HG03378 (cell line): ENCODE measurements at regions not wholly inside any gene's neighbourhood (a gene's known extent, or its start where the extent isn't known, plus 50 kb on each side); places are given as distances from the start of the nearest gene placed in this dataset.
"Not testable (repeated sequence)": the region's sequence is repeated elsewhere in the genome, so short reads cannot be mapped to it uniquely, and the experiment has no call there.

Source experiments
- ATAC-seq: cut with Tn5 transposase; IDR thresholded peaks from one replicate; pipeline ENCODE4 v1.9.1; 2021; ENCODE audit warnings: mild to moderate bottlenecking, moderate library complexity; ENCODE audit not compliant: unreplicated experiment

DNA sequence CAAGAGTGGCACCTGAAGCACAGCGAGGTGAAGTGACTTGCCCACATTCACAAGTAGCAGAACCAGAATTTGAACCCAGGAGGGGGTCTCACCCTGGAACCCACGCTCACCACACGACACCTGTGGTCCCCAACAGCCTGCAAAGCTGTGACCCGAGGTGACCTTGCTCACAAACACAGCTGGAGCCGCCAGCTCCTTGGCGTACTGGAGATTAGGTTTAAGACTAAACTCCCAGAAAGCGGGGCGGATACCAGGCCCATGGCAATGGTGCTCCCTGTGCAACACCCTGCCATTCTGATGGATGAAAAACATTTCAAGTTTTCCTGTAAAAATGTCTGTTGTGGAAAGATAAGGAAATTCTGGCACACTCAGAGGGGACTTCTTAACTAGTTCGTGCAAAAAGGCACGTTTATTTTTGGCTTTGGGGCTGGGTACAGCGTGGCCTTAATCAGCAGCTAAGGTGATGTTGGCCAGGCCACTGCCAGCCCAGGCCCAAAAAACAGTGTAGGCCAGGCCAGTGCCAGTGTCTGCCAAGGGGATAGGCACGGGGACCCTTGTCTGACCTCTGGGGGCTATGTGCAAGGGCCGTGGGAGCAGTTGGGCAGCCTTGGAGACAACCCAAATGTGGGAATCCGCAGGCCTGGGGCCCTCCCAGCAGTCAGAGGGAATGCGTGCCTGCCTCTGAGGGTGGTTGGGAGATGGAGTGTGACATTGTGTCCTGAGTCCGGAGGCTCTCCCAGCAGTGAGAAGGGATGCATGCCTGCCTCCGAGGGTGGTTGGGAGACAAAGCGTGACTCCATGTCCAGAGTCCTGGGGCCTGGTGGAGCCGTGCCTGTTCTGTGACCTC is 185.0 kb upstream of the HS6ST1 start:
- ATAC-seq = no peak

DNA sequence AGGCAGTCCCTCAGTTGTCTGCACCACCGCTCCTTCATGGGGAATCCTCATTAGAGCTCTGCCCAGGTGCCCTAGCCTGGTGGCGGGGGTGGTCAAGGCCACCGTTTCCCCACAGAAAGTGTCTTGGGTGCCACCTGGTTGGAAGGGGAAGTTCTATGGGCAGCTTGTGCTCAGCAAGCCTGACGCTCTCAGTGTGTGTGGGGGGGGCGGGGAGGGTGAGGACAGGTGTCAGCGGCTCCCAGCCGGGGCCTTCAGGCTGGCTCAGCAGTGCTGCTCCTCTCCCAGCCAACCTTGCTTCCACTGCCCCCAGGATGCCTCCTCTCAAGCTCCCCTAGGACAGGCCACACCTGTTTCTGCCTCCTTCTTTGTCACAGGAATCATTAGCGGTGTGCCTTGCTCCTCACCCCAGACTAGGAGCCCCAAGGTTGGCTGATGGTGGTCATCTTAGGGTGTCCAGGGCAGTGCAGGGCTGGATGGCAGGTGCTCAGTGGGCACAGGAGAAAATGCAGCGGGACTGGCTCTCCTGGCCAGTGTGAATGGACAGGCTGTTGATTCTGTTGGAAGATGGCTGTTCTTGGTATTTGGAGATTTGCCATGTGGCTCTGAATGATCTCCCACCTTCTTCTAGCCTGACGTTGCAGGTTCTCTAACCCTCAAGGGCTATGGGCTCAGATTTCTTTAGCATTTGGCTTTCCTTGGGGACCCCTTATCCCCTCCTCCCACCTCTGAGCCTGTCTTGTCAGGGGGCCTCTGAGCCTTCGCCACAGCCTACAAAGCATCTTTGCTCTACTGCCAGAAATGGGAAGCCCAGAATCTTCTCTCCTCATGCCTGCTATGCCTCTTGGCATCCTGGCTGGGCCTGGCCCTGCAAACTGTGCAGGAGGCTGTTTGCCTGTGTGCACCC is 185.8 kb upstream of the HS6ST1 start:
- ATAC-seq = no peak

DNA sequence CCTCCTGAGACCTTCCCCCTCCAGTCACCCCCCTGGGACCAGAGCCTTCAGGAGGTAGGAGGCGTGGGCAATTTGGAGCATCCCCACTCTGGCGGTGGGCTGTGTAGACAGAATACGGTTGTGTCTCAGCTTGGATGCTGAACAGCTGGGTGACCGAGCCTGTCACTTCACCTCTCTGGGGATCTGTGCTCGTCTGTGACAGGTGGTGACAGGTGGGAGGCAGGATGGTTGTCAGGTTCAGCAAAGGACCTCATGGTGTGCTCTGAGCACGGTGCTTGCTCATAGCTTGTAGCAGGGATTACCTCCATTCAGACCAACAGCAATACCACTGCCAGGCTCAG is 186.5 kb upstream of the HS6ST1 start:
- ATAC-seq = no peak

DNA sequence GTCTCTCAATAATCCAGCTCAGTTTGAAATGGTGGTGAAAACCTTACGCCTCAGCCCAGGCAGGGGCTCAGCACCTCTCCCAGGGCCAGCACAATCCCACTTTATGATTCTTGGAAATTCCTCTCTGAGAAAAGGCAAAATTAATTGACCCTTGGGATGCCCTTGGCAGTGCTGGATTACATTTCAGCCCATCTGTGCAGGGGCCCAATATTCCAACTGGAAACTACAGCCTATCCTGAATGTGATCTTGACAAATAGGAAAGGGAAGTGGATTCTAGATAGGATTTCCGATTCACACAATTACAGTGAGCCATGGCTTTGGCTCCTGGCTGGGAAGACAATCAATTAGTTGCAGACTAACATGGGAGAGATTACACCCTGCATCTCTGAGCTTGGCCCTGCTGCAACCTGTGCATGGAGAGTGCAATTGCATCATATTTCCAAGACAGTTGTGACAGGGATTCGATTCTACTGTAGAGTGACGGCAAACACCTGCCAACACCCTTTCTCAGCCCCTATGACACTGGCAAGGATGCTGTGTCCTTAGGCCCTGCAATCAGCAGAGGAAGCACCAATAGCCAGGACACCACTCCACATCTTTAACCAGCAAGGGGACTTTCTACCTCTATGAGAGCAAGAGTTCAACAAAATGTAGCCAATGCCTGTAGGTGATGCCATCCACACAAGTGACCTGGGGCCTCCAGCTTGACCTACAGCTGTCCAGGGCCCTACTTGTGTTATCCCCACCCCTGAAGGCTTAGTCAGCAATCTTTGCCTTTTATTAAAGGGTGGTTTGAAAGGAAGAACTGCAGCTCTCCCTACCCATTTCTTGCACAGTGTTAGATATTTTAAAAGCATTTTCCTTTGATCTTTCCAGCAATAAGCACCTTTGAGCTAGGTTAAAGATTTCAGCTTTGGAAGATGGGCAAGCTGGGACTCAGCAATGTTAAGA is 187.2 kb upstream of the HS6ST1 start:
- ATAC-seq = no peak

DNA sequence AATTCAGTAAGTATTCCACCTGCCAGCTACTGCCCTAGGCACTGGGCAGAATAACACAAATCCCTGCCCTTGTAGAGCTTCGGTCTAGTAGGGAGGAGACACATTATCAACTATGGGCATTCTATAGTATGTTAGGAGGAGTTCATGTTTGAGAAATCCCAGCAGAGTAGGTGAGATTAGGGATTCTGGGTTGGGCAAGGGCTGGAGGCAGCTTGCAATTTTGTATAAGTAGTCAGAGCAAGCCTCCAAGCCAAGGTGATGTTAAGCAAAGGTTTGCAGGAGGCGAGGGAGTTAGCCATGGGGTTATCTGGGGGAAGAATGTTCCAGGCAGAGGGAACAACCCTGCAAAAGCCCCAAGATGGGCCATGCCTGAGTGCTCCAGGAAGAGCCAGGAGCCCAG is 187.9 kb upstream of the HS6ST1 start:
- no peak for ATAC-seq

DNA sequence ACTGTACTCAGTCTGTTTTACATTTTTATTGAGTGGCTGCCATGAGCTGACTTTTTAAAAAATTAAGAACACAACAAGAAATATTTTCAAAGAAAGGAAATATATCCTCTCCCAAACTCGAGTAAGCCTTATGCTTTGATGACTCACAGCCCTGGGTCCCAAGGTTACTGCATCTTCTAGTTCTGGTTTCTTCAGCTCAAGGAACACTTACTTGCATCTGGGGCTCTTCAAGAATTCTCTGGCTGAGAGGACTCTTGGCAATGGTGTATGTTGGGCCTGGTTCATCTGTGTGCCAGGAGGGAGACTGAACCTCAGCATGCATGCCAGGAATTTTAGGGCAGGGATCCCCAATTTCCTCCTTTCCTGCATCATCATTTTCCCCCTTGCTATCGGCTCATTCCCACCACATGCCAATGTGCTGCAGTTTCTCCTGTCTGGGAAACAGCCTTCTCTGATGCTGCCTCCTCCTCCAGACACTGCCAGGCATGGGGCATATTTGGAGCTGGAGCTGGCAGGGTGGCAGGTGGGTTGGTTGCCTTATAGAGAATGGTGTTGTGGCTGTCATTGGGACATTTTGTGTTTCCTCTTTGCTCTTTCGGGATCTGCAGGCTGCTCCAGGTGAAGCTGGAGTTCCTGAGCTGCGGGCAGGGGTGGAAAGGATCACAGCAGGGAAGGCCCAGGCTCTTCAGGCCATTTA is 192.2 kb upstream of the HS6ST1 start:
- no peak for ATAC-seq

DNA sequence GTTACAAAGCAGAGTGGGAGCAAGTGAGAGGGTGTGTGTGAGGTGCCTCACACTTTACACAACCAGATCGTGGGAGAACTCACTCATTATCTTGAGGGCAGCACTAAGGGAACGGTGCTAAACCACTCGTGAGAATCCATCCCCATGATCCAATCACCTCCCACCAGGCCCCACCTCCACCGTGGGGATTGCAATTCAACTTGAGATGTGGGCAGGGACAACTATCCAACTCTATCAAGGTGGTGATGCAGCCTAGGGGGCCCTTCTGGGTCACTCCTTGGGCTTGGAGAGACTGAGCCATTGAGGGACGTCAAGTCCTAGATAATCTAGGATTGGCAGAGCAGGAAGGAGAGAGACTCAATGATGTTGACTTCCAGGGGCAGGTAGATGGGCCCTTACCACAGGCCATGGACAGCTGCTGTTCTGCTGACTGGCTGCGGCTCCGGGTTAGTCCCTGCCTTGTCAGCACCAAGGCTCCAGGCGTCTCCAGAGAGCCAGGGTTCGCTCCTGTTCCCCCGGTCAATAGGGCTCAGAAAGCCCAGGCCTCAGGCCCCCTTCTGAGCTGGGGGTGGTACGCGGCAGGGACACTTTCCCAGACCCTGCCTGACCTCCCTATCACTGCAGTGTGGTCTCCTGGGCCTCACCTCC is 193.2 kb upstream of the HS6ST1 start:
- no peak for ATAC-seq

DNA sequence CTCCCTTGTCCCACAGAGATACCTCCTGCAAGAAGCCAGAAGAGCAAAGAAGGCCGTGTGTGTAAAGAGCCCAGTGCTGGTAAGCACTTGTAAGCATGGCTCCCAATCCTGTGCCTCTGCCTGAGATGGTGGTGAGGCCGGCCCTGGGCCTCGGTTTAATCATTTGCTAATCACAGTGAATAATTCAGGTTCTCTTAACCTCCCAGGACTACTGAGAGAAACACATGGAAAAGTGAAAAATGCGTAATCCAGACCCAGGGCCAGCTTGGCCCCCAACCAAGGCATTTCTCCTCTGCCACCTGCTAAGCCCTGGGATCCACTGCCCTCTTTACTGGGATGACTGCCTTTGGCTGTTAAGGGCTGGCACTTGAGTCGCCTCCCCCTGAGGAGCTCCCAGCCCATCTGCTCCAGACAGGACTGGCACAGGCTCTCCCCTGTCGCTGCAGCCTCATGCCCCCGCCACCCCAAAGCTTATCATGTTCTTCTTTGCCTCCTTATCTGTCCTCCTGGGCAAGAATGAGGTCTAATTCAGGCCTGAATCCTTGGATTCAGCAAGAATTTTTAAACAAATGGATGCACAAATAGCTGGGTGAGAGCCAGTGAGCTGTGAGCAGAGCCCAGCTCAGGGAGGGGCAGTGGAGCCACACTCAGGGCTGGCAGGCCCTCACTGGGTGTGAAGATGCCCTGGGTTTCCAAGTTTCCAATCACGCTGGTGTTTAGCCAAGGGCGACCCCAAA is 193.9 kb upstream of the HS6ST1 start:
- no peak for ATAC-seq

DNA sequence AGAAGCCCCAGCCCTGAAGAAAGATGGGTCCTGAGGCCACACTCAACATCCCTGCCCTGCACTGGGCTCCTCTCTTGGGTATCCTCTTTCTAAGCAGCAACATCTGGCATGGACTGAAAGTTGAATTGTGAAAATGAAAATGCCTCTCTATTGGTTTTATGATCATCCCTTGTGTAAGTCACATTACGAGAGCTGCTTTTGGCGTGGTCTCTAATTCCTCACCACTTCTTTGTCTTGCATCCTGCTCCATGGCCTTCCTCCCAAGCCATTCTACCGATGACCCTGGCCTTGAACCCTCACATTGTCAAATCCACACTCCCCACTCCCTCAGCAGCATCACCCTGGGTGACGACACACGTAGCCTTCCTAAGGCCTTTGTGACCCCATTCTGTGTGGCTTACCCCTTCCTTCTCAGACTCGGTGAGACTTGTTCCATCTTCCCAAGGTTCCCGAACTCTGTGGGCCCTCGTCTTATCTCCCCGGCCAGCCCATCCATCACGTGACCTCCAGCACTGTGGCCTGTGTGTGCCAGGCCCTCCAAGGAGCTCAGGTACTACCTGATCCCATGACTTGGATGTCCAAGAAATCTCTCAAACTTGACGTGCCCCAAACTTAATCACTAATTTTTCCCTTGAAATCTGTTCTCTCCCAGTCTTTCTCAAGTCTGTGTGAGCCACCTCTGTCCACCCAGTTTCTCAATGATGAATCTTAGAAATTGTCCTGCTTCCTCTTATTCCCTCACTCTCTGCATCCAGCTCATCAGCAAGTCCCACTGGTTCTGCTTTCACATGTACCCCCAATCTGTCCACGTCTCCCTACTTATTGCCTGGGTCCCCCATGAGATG is 194.7 kb upstream of the HS6ST1 start:
- ATAC-seq = no peak

DNA sequence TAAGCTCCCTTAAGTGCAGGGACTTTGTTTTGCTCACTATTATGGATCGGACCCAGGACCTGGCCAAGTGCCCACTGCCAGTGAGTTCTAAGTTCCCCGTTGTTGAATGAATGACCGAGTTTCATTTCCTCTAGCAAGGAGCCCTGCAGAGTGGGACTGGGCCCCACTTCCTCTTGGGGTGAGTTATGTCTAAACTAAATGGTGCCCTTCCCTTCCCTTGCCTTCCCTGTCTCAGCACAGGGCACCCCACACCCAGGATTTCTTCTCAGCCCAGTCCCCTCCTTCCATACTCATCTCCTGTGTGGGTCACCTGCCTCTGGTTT is 195.3 kb upstream of the HS6ST1 start:
- peak; percentile 81 for ATAC-seq

DNA sequence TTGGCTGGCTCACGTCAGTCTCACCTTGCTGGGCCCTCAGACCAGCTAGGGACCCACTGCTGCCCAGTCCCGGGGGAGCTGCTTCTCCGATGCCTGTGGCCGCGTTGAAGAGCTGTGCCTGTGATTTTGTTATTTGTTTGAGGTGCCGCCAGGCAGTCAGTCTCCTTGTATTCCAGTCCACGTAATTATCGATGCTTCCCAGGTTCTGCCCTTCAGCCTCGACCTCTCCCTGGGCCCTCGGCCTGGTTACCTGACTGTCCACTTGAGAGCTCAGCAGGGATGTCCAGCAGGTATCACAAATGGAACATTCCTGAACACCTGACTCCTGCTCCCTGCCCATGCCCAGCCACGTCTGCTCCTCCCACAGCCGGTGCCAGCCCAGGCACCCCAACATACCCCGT is 195.9 kb upstream of the HS6ST1 start:
- ATAC-seq = no peak

DNA sequence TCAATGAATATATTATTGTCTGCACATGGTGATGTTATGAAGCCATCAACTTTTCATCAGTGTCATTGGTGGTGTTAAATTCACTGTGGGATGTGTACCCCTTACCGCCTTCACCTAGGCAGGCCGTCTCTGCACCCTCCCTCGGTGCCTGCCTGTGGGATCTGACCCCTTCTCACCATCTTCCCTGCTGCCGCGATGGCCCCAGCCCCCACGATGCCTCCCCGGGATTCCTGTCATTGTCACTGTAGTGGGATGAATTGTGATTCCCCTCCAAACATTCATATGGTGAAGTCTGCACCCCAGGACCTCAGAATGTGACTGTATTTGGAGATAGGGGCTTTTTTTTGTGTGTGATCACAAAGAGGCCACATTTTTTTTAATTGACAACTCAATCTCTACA is 198.3 kb upstream of the HS6ST1 start:
- no peak for ATAC-seq

DNA sequence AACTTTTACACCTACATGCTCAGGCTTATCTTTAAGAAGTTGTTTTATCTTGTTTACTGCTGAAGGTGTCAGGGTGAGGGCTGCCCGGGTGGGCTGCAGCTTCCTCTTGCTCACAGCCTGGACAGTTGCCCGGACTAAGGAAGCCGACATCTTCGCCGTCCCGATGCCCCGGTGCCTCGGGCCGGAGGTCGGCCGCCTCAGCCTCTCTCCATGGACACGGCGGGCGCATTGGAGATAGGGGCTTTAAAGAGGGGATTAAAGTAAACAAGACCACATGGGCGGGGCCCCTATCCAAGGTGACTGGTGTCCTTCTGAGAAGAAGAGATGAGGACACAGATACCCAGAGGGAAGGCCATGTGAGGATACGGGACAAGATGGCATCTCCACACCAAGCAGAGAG is 200.4 kb upstream of the HS6ST1 start:
- ATAC-seq = not testable (repeated sequence)

DNA sequence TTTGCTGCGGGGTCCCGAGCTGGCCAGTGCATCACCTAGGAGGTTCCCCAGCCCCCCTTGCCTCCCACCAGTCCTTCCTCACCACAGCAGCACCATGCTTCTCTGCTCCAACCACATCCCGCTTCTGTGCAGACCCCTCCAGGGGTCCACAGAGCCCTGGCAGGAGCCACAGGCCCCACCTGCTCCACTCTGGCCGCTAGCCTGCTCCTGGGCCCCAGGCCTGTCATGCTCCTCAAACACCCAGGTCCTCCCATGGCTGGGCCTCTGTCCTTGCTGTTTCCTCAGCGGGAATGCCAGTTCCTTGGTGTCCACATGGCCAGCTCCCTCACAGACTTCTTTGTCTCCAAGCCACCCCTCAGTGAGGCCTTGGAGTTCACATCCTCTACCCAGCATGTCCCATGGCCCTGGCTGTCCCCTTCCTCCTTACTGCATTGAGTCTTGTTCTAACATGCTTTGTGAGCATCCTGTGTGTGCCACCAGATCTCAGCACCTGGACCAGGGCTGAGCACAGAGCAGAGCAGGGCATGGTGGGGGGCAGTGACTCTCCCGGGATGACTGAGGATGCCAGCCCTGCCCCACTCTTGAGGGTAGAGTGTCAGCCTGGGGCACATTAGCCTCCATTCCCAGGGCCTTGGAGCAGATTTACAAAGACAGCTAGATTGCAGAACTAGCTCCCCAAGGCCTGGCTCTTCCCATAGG is 201.0 kb upstream of the HS6ST1 start:
- ATAC-seq = no peak

DNA sequence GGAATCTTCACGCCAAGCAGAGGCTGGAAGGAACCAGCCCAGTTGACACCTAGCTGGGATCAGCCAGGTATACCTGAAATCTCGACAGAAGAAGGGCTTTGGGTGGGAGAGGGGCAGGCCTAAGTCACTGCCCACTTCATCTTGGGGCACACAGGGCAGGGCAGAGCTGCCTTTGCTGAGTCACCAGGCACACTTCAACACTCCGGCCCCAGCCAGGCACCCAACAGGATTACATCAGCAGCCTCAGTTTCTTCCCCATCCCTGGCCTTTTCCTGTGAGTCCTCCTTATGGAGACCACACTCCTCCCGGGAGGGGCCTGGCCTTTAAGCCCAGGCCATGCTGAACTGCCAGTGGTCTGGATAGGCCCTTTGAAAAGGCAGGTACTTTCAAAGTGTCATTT is 201.7 kb upstream of the HS6ST1 start:
- peak; percentile 6 for ATAC-seq

DNA sequence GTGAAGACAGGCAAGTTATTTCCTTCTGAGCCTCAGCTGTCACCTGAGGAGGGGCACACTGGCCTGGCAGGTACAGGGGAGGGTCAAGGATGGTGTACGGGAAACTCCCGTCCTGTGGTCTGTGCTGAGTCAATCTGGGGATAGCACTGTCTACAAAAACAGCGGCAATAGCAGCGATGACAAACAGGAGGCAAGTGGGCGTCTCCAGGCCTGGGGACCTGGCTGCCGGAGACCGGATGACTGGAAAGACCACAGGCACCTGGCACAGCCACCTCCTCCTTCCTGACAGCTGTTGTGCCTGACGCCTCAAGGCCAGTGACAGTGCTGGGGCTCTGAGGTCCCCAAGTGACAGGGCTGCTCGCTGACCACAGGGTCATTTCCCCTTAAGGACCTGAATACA is 202.1 kb upstream of the HS6ST1 start:
- ATAC-seq = peak; percentile 96

DNA sequence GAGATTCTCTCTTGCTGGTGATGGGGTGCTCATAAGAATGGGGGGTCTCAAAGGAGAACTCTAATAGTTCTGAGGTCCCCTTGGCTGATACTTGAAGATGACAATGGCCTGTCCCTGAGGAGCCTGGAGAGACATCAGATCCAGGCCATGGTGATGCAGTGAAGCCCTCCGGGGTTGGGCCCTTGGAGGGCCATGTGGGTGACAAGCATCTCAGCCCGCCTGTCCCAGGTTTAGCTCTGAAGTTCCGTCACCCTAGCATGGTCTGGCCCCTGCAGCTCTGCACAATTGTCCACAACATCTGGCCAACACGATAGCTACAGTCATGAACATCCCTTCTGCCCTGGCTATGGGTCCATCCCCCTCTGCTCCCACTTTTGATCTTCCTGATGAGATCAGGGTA is 202.8 kb upstream of the HS6ST1 start:
- no peak for ATAC-seq

DNA sequence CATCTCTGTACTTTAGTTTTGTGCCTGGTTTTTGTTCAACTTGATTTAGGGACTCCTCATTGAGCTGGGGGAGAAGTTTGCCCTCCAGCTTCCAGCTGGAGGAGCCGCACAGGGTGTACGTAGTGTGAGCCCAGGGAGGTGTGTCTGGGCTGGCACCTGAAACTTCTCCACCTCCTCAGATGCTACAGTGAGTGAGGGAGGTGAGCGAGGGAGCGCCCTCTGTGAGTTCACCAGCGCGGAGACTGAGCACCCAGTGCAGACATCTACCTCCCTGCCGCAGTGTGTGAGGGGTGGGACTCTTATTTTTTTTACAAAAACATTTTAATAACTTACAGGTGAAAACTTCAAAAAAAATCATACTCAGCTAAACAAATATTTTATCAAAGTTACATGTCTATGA is 204.2 kb upstream of the HS6ST1 start:
- no peak for ATAC-seq
